PC-3 (cell line): ENCODE measurements at regions not wholly inside any gene's neighbourhood (a gene's known extent, or its start where the extent isn't known, plus 50 kb on each side); places are given as distances from the start of the nearest gene placed in this dataset.

Source experiments
- EZH2 ChIP-seq: fragments of 300-600 bp; sonication (generic); IDR thresholded peaks from one replicate; pipeline ENCODE4 v1.6.1; 2017; ENCODE audit warnings: antibody characterized with exemption, mild to moderate bottlenecking, low read length; ENCODE audit not compliant: unreplicated experiment
- TF ChIP-seq, protein P1 (sequence below): fragments of 300-600 bp; sonication (generic); conservative IDR thresholded peaks from 2 replicates; pipeline ENCODE4 v1.5.1; 2017; ENCODE audit warnings: antibody characterized with exemption, low read depth, mild to moderate bottlenecking, low read length

DNA sequence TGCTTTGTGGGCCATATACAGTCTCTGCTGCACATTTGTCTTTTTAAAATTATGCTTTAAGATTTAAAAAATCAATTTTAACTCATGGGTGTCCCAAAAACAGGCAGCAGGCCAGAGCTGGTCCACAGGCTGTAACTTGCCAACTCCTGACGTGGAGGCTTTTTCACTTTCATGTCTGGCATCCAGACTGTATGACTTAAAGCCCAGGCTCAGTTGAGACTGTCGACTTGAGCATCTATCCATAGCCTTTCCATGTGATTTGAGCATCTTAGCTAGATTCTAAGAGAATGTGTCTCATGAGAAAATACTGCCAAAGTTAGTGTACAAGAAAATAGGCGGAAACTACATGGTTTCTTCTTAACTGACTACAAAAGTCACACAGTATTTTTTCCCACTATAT lies 559.0 kb upstream of the TUSC1 start:
- no peak for TF ChIP-seq EZH2
- TF ChIP-seq, protein P1, sequence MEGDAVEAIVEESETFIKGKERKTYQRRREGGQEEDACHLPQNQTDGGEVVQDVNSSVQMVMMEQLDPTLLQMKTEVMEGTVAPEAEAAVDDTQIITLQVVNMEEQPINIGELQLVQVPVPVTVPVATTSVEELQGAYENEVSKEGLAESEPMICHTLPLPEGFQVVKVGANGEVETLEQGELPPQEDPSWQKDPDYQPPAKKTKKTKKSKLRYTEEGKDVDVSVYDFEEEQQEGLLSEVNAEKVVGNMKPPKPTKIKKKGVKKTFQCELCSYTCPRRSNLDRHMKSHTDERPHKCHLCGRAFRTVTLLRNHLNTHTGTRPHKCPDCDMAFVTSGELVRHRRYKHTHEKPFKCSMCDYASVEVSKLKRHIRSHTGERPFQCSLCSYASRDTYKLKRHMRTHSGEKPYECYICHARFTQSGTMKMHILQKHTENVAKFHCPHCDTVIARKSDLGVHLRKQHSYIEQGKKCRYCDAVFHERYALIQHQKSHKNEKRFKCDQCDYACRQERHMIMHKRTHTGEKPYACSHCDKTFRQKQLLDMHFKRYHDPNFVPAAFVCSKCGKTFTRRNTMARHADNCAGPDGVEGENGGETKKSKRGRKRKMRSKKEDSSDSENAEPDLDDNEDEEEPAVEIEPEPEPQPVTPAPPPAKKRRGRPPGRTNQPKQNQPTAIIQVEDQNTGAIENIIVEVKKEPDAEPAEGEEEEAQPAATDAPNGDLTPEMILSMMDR: no peak
